ENCODE measurements at regions not wholly inside any gene's neighbourhood (a gene's known extent, or its start where the extent isn't known, plus 50 kb on each side); places are given as distances from the start of the nearest gene placed in this dataset.
"Not testable (repeated sequence)": the region's sequence is repeated elsewhere in the genome, so short reads cannot be mapped to it uniquely, and the experiment has no call there.

DNA sequence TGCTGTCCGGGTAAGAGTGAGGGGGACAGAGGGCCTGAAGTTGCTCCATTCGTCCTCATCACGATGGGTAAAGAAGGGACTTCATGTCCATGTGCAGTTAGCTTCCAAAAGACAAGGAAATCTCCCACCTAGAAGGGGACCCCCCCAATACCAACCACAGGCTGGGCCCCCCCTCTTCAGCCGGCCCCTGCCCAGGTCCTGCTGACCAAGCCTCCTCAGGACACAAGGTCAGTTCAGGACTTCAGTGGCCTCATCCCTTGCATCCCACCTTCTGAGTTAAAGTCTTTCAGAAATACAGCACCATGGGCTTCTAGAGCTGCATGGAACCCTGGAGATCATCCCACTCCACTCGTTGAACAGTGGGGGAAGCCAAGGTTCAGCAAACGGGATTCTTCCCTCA is 115.4 kb upstream of the ERG start:
- no peak for DNase-seq (ENCODE audit: low read depth in 2 of 2)

GRCh38 chr21:38614558-38614957 is 116.3 kb upstream of the ERG start:
- no peak for DNase-seq (ENCODE audit: low read depth in 2 of 2)

DNA sequence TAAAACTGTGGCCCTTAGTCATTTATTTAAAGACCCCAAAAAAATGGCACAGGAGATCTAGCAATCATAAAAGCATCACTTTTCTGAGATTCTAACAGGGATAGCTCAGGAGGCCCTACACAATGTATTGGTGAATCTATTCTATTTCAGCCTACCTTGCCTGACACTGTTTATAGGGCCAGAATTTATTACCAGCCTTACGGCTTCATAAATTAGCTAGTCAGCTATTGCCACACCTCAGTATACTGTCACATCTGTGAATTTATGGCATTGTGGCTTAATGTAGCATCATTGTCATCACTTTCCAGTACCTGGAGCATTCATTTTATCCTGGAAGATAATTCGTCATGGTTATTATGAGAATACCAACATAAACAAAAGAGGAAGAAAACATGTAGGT is 121.2 kb upstream of the ERG start:
- no peak for DNase-seq (ENCODE audit: low read depth in 2 of 2)

DNA sequence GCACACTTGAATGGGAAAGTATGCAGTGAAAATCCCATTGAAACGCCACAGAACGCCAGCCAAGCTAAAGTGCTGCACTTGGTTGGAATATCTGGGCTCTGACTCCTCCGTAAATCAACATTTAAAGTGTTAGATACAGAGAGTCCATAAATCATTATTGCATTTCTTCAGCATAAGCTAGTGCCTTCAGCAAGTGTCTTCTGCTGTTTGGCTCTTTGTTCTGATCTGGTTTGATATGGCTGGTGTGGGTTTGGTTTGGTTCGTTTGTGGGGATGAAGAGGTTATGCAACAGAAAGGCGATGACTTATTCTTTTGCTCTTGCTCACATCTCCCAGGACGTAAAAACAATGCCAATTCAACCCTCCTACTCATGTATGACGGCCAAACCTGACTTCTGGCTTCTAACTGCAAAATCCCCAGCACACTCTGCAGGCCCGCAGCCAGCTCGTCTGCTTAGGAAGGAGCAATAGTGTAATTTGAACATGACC is 121.8 kb upstream of the ERG start:
- DNase-seq (ENCODE audit: low read depth in 2 of 2), result no peak

- DNase-seq (ENCODE audit: low read depth in 2 of 2), result no peak
Observed at GRCh38 chr21:38621132-38621531, 122.9 kb upstream of the ERG start.

DNA sequence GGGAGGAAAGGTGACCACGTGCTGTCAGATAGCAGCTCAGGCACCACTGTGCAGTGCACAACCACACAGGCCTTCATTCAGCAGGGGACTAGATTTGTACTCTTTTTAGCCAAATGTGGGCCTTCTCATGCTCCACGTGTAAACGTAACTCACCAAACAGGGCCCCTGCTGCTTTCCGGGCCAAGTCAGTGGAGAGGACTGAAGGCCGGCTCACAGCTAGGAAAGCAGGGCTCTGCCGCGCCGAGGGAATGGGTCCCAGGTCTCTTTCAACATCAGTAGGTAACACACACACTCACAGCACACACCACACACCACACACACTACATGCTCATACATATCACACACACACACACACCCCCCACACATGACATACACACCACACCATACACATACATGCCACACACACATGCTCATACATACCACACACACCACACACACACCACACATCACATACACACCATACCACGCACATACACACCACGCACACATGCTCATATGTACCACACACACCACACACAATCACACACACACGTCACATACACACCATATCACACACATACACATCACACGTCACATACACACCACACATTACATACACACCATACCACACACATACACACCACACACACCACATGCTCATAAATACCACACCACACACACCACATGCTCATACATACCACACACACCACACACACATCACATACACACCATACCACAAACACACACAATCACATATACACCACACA is 124.0 kb upstream of the ERG start:
- no peak for DNase-seq (ENCODE audit: low read depth in 2 of 2)

DNA sequence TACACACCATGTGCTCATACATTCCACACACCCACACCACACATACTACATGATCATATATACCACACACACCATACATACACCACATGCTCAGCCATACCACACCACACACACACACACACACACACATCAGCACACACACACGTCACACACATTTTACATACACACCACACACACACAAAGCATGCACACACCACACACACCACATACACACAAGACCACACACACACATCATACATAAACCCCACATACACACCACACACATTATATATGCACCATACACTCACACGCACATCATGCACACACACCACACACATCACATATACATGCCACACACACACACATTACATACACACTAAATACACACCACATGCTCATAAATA is 124.5 kb upstream of the ERG start:
- no peak for DNase-seq (ENCODE audit: low read depth in 2 of 2)

- DNase-seq (ENCODE audit: low read depth in 2 of 2), result no peak
Observed at GRCh38 chr21:38623552-38623951, 125.3 kb upstream of the ERG start.

DNA sequence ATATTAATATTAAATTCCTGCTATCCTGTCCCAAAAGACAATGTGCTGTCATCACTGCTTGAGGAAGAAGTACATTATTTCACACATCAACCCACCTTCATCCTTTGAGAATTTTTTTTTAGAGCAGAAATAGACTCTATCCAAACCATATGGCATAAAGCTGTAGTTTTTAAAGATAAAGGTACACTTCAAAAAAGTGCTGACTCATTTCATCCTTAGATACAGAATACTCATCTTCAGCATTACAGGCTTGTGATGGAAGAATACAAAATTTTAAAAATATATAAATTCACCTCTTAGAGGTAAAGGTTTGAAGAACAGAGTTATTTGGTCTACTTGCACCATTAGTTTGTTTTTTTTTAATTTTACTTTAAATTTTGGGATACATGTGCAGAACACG is 126.7 kb upstream of the ERG start:
- DNase-seq (ENCODE audit: low read depth in 2 of 2), result no peak

GRCh38 chr21:38626306-38626705 is 128.0 kb upstream of the ERG start:
- no peak for DNase-seq (ENCODE audit: low read depth in 2 of 2)

DNA sequence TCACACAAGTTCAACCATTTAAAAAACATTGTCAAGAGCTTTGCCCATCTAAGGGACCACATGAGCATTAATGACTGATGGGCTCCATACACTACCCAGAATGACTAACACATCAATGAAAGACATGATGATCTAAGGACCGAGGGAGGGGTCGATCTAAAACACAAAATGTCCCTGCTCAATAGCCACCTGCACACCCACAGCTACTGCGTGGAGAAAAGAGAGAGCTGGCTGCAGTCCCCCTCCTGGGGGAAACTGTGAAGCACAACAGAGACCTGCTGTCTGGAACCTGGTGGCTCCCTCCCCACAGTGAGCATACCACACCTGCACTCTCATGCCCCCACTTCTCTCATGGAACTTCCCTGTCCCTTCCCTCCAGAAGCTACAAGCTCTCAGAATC is 130.1 kb upstream of the ERG start:
- DNase-seq (ENCODE audit: low read depth in 2 of 2), result no peak

DNA sequence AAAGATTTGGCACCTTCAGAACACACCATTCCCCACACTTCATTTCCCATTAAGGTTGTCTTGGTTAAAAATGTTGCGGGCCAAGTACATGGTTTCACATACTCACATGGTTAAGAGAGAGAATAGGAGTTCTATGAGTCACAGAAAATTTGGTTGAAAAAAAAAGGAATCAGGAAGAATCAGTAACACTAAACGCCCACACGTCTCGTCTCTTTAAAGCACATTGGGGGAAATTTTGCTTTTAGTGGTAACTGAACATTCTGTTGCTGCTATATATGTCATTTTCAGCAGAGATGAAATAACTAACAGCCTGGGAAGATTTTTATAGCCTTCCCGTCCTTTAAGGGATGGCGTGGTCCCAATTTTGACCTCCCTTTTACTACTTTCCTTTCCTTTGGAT is 132.9 kb upstream of the ERG start:
- no peak for DNase-seq (ENCODE audit: low read depth in 2 of 2)

DNA sequence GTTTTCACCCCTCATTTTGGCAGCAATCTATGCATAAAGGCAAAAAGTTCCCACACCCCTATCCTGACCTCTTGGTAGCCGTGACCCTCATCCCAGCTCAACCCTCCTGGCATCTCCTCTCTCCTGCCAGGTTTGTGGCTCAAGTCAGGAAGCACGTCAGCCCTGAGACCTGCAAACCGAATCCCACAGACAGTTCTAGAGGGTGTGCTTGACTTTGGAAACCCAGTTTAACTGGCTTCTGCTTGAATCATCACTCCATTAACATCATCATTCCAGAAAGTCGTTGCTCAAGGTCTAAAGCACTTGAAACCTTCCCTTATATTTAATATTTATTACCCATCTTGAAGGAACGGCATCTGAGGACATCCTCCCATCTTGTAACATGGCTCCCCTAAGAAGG is 133.4 kb upstream of the ERG start:
- DNase-seq (ENCODE audit: low read depth in 2 of 2), result no peak

GRCh38 chr21:38637161-38637560 is 138.9 kb upstream of the ERG start:
- no peak for DNase-seq (ENCODE audit: low read depth in 2 of 2)

- DNase-seq (ENCODE audit: low read depth in 2 of 2), result no peak
Observed at GRCh38 chr21:38639571-38640354, 141.5 kb upstream of the ERG start.

GRCh38 chr21:38640355-38640742 is 142.1 kb upstream of the ERG start:
- not testable (repeated sequence) for DNase-seq (ENCODE audit: low read depth in 2 of 2)

- no peak for DNase-seq (ENCODE audit: low read depth in 2 of 2)
Observed at GRCh38 chr21:38643404-38644023, 145.2 kb upstream of the ERG start.

- DNase-seq (ENCODE audit: low read depth in 2 of 2), result no peak
Observed at GRCh38 chr21:38645282-38645681, 147.0 kb upstream of the ERG start.

GRCh38 chr21:38646213-38646837 is 148.0 kb upstream of the ERG start:
- no peak for DNase-seq (ENCODE audit: low read depth in 2 of 2)

GRCh38 chr21:38649120-38649519 is 150.8 kb upstream of the ERG start:
- DNase-seq (ENCODE audit: low read depth in 2 of 2), result no peak

DNA sequence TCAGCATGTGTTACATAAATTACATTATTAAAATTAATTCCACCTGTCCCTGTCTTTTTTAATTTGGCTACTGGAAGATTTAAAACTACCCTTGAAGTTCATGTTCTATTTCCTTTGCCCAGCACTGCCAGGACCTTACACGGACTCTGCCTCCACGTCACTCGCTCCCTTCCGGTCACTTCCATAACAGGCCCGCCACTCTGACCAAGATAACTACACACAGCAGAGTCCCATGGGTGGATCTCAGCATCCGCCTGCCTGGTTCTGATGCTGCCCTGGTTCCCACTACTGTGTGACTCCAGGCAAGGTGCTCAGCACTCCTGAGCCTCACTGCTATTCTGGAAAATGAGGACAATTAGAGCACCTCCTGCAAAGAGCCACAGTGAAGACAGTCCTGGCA is 153.3 kb upstream of the ERG start:
- DNase-seq (ENCODE audit: low read depth in 2 of 2), result no peak

GRCh38 chr21:38652396-38652795 is 153.3 kb upstream of the ETS2 start:
- DNase-seq (ENCODE audit: low read depth in 2 of 2), result no peak
